ENCODE measurements at regions not wholly inside any gene's neighbourhood (a gene's known extent, or its start where the extent isn't known, plus 50 kb on each side); places are given as distances from the start of the nearest gene placed in this dataset.
"Not testable (repeated sequence)": the region's sequence is repeated elsewhere in the genome, so short reads cannot be mapped to it uniquely, and the experiment has no call there.

GRCh38 chr2:36163520-36164254, 191.9 kb upstream of the CRIM1 start:
- no peak for DNase-seq (ENCODE audit: low spot score)

GRCh38 chr2:36157093-36157492, 198.5 kb upstream of the CRIM1 start:
- DNase-seq (ENCODE audit: low spot score): not testable (repeated sequence)

- no peak for DNase-seq (ENCODE audit: low spot score)
Measured at GRCh38 chr2:36147670-36148390, 207.7 kb upstream of the CRIM1 start.

- no peak for DNase-seq (ENCODE audit: low spot score)
Measured at GRCh38 chr2:36146765-36147164, 208.8 kb upstream of the CRIM1 start.

GRCh38 chr2:36140391-36140790, 215.2 kb upstream of the CRIM1 start:
- no peak for DNase-seq (ENCODE audit: low spot score)

GRCh38 chr2:36137612-36138011, 218.0 kb upstream of the CRIM1 start:
- DNase-seq (ENCODE audit: low spot score): no peak

GRCh38 chr2:36134281-36134680, 221.3 kb upstream of the CRIM1 start:
- DNase-seq (ENCODE audit: low spot score): no peak

GRCh38 chr2:36128359-36128758, 227.2 kb upstream of the CRIM1 start:
- DNase-seq (ENCODE audit: low spot score): no peak

- DNase-seq (ENCODE audit: low spot score): no peak
Measured at GRCh38 chr2:36125702-36126101, 229.9 kb upstream of the CRIM1 start.

GRCh38 chr2:36123995-36124394, 231.6 kb upstream of the CRIM1 start:
- no peak for DNase-seq (ENCODE audit: low spot score)

DNA sequence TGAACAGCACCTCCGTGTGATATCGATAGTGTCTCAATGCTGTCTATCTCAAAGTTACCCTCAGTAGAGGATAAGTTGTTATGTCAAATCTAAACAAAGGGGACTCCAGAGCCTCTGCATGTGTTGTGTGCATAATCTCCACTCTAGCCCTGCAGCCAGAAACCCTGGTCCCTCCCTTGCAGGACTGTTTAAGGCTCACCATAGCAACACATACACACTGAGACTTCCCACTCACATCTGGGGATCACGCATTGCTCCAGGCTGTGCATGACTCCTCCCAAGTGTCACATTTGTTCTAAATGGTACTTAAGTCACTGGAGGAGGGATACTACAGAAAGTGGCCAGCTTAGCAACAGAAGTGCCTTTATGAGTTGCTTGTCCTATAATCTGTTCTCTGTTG, 258.6 kb upstream of the CRIM1 start:
- no peak for DNase-seq (ENCODE audit: low spot score)

- DNase-seq (ENCODE audit: low spot score): not testable (repeated sequence)
Measured at GRCh38 chr2:36091844-36092741, 263.5 kb upstream of the CRIM1 start.

- no peak for DNase-seq (ENCODE audit: low spot score)
Measured at GRCh38 chr2:36088716-36089328, 266.8 kb upstream of the CRIM1 start.

- DNase-seq (ENCODE audit: low spot score): no peak
Measured at GRCh38 chr2:36087344-36087743, 268.2 kb upstream of the CRIM1 start.

GRCh38 chr2:36079793-36080192, 275.8 kb upstream of the CRIM1 start:
- DNase-seq (ENCODE audit: low spot score): no peak

GRCh38 chr2:36074008-36074407, 281.6 kb upstream of the CRIM1 start:
- DNase-seq (ENCODE audit: low spot score): no peak

GRCh38 chr2:36071698-36072097, 283.9 kb upstream of the CRIM1 start:
- DNase-seq (ENCODE audit: low spot score): no peak

GRCh38 chr2:36069074-36069473, 286.5 kb upstream of the CRIM1 start:
- DNase-seq (ENCODE audit: low spot score): no peak

DNA sequence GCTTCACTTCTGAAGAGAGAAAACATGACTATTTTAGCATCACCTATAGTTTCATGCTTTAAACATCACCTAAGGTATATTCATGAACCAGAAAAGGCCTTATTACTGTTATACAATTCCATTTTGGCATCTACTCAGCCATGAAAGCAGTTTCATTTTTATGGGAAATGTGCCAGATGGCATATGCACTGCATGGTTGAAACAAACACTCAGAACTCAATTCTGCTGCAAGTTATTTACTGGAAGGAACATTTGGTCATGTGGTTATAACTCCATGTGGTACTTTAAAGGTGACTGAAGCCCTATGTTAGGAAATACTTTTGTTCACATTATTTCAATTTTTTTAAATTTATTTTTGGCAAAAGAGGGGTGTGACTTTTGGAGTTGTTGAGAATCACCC, 287.5 kb upstream of the CRIM1 start:
- DNase-seq (ENCODE audit: low spot score): no peak

GRCh38 chr2:36060133-36060532, 295.4 kb upstream of the CRIM1 start:
- DNase-seq (ENCODE audit: low spot score): no peak

- DNase-seq (ENCODE audit: low spot score): no peak
Measured at GRCh38 chr2:36059691-36060090, 295.9 kb upstream of the CRIM1 start.

DNA sequence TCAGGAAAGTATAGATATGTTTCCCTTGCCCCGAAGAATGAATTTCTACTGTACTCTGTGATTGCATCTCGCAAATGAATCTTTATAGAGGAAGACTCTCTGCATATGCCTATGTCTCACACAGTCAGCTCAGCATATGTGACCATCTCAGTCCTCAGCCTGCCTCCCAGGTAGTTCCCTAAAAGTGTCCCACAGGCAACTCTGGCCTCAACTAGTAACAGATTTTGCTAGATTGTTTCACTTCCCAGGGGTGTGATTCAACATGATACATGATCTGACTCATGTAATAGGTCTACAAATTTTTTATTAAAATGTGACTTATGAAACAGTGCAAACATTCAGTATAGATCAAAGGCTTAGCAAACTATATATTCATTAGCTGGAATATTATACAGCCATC, 296.6 kb upstream of the CRIM1 start:
- no peak for DNase-seq (ENCODE audit: low spot score)
